ENCODE measurements at regions not wholly inside any gene's neighbourhood (a gene's known extent, or its start where the extent isn't known, plus 50 kb on each side); places are given as distances from the start of the nearest gene placed in this dataset.

- TF ChIP-seq FOXM1 (IDR thresholded peaks at IDR 0.05; ENCODE audit: borderline replicate concordance) (no peak), SP1 (IDR thresholded peaks at IDR 0.05) (no peak), FOXA1 (IDR thresholded peaks at IDR 0.05) (no peak), SUZ12 (IDR thresholded peaks at IDR 0.05) (no peak), L3MBTL2 (conservative IDR thresholded peaks at IDR 0.05) (no peak), ELF4 (IDR thresholded peaks at IDR 0.05) (no peak), CTBP1 (IDR thresholded peaks at IDR 0.05; ENCODE audit: borderline replicate concordance) (no peak), BHLHE40 (IDR thresholded peaks at IDR 0.05; ENCODE audit: borderline replicate concordance) (no peak), TARDBP (IDR thresholded peaks at IDR 0.05) (no peak), FOXK2 (IDR thresholded peaks at IDR 0.05) (no peak), HDGF (IDR thresholded peaks at IDR 0.05; ENCODE audit: borderline replicate concordance) (no peak), ARNT (IDR thresholded peaks at IDR 0.05) (no peak), ZNF384 (IDR thresholded peaks at IDR 0.05) (no peak), LEF1 (IDR thresholded peaks at IDR 0.05; ENCODE audit: borderline replicate concordance) (no peak), NFRKB (IDR thresholded peaks at IDR 0.05) (no peak)
- TF ChIP-seq, protein P1, sequence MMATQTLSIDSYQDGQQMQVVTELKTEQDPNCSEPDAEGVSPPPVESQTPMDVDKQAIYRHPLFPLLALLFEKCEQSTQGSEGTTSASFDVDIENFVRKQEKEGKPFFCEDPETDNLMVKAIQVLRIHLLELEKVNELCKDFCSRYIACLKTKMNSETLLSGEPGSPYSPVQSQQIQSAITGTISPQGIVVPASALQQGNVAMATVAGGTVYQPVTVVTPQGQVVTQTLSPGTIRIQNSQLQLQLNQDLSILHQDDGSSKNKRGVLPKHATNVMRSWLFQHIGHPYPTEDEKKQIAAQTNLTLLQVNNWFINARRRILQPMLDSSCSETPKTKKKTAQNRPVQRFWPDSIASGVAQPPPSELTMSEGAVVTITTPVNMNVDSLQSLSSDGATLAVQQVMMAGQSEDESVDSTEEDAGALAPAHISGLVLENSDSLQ (IDR thresholded peaks at IDR 0.05), result no peak
- POLR2A ChIA-PET, result no interaction called here
- CTCF ChIA-PET, result no interaction called here
- no peak for DNase-seq (ENCODE audit: extremely low spot score)
Observed at GRCh38 chr2:241929551-241930490, 60.3 kb downstream of the RTP5 start.

- TF ChIP-seq ARNT (IDR thresholded peaks at IDR 0.05) (no peak), L3MBTL2 (conservative IDR thresholded peaks at IDR 0.05) (no peak), FOXM1 (IDR thresholded peaks at IDR 0.05; ENCODE audit: borderline replicate concordance) (no peak), BHLHE40 (IDR thresholded peaks at IDR 0.05; ENCODE audit: borderline replicate concordance) (no peak), CTBP1 (IDR thresholded peaks at IDR 0.05; ENCODE audit: borderline replicate concordance) (no peak), SP1 (IDR thresholded peaks at IDR 0.05) (no peak), ELF4 (IDR thresholded peaks at IDR 0.05) (no peak), ZNF384 (IDR thresholded peaks at IDR 0.05) (no peak), HDGF (IDR thresholded peaks at IDR 0.05; ENCODE audit: borderline replicate concordance) (no peak), NFRKB (IDR thresholded peaks at IDR 0.05) (no peak), FOXA1 (IDR thresholded peaks at IDR 0.05) (no peak), FOXK2 (IDR thresholded peaks at IDR 0.05) (no peak), LEF1 (IDR thresholded peaks at IDR 0.05; ENCODE audit: borderline replicate concordance) (no peak), TARDBP (IDR thresholded peaks at IDR 0.05) (no peak), SUZ12 (IDR thresholded peaks at IDR 0.05) (no peak)
- TF ChIP-seq, protein P1 (IDR thresholded peaks at IDR 0.05), result no peak
- no peak for DNase-seq (ENCODE audit: extremely low spot score)
- ChIA-PET POLR2A (no interaction called here), CTCF (no interaction called here)
Observed at GRCh38 chr2:241931084-241931975, 61.8 kb downstream of the RTP5 start.

DNA sequence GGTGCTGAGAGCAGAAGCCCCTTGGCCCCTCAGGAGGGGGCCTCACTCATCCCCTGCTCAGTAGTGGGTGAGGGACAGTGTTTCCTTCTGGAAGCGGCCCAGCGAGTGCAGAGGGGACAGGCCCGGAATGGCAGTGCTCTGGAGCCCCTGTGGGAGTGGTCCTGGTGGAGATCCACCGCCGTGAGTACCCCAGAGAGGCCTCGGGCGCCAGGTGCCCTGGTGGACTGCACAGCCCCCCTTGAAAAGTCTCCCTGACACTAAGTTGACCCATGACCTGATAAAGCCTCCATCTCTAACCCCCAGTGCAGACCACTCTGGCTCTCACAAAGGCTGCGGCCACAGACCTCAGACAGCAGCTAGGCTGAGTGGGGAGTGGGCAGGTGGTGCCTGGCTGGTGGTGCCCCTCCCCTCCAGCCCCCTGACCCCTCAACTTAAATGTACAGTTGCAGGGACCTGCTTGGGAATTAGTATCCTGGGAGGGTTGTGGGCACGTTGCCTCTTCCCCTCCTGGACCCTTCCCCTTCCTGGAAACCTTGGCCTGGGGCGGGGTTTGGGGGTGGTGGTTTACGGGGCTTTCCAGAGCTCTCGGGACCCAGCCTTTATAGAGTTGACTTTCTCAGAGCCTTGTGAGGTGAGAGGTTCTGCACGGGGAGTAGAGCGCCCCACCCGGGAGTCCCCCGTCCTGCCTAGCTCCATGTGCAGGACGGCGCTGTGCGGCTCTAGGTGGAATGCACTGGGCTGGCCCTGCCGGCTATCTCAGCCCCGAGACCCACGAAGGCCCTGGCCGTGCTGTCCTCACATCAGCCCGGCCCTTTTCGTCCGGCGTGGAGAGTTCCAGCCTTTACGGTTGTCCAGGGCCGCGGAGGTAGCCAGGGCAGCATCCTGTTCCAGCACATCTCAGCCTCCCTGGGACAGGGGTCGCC lies 62.7 kb downstream of the RTP5 start:
- TF ChIP-seq SP1 (IDR thresholded peaks at IDR 0.05), result no peak
- TF ChIP-seq BHLHE40 (IDR thresholded peaks at IDR 0.05; ENCODE audit: borderline replicate concordance), result no peak
- no peak for TF ChIP-seq SUZ12 (IDR thresholded peaks at IDR 0.05)
- TF ChIP-seq CTBP1 (IDR thresholded peaks at IDR 0.05; ENCODE audit: borderline replicate concordance), result no peak
- no peak for TF ChIP-seq ZNF384 (IDR thresholded peaks at IDR 0.05)
- no peak for TF ChIP-seq NFRKB (IDR thresholded peaks at IDR 0.05)
- POLR2A ChIA-PET, result no interaction called here
- CTCF ChIA-PET, result no interaction called here
- DNase-seq (ENCODE audit: extremely low spot score), result no peak

DNA sequence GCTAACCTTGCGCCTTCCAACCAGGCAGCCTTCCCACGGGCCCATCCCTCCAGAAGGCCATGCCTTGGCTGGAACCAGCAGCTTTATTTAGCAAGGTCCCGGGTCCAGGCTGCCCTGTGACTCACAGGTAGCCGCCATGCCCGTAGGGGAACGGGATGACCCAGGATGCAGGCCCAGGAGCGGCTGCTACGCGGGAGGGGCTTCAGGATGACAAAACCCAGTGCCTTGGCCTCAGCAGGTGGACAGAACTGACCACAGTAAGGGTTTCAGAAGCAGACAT lies 63.3 kb downstream of the RTP5 start:
- CTCF ChIA-PET, result no interaction called here
- no peak for DNase-seq (ENCODE audit: extremely low spot score)
- TF ChIP-seq ZNF384 (IDR thresholded peaks at IDR 0.05) (no peak), BHLHE40 (IDR thresholded peaks at IDR 0.05; ENCODE audit: borderline replicate concordance) (no peak), CTBP1 (IDR thresholded peaks at IDR 0.05; ENCODE audit: borderline replicate concordance) (no peak), ELF4 (IDR thresholded peaks at IDR 0.05) (no peak), FOXM1 (IDR thresholded peaks at IDR 0.05; ENCODE audit: borderline replicate concordance) (no peak), SP1 (IDR thresholded peaks at IDR 0.05) (no peak), SUZ12 (IDR thresholded peaks at IDR 0.05) (no peak), FOXK2 (IDR thresholded peaks at IDR 0.05) (no peak), ARNT (IDR thresholded peaks at IDR 0.05) (no peak), L3MBTL2 (conservative IDR thresholded peaks at IDR 0.05) (no peak), FOXA1 (IDR thresholded peaks at IDR 0.05) (no peak)
- TF ChIP-seq, protein P1 (IDR thresholded peaks at IDR 0.05), result no peak
- POLR2A ChIA-PET, result no interaction called here

Measured in HEK293T (cell line).